Stimulated activated naive CD8-positive, alpha-beta T cell treated with anti-CD3 and anti-CD28 coated beads, Interleukin-15, Interleukin-2, amounts not matched to agents 100 ng/mL and 50 ng/mL, for 24 hours (primary cell): ENCODE measurements at regions not wholly inside any gene's neighbourhood (a gene's known extent, or its start where the extent isn't known, plus 50 kb on each side); places are given as distances from the start of the nearest gene placed in this dataset.

Experiments used
- H3K27ac Mint-ChIP-seq: one replicate; pipeline ENCODE4 v1.8.0; 2021; ENCODE audit warnings: mild to moderate bottlenecking, mixed read lengths
- H3K27me3 Mint-ChIP-seq: one replicate; pipeline ENCODE4 v1.8.0; 2021; ENCODE audit warnings: mixed read lengths
- H3K36me3 Mint-ChIP-seq: one replicate; pipeline ENCODE4 v1.8.0; 2021; ENCODE audit warnings: low read depth, mixed read lengths
- H3K4me1 Mint-ChIP-seq: one replicate; pipeline ENCODE4 v1.8.0; 2021; ENCODE audit warnings: low read depth, mixed read lengths
- H3K4me3 Mint-ChIP-seq: one replicate; pipeline ENCODE4 v1.8.0; 2021; ENCODE audit warnings: mild to moderate bottlenecking, mixed read lengths
- H3K9me3 Mint-ChIP-seq: one replicate; pipeline ENCODE4 v1.8.0; 2021; ENCODE audit warnings: mixed read lengths

- Mint-ChIP-seq H3K4me1 (no peaks in the 10 kb centered on the region), H3K36me3 (no peaks in the 10 kb centered on the region), H3K9me3 (no peaks in the 10 kb centered on the region), H3K4me3 (no peak overlapping the region), H3K27me3 (no peaks in the 10 kb centered on the region), H3K27ac (no peak overlapping the region)
These were observed 1556.6 kb downstream of the NCAM2 start for GRCh38 chr21:22554690-22555316.

- Mint-ChIP-seq H3K9me3 (peaks cover 4% of the 10 kb centered on the region), H3K27me3 (no peaks in the 10 kb centered on the region), H3K4me3 (no peak overlapping the region), H3K4me1 (no peaks in the 10 kb centered on the region), H3K36me3 (no peaks in the 10 kb centered on the region), H3K27ac (no peak overlapping the region)
These were observed 1558.6 kb downstream of the NCAM2 start for GRCh38 chr21:22556829-22557228.

- Mint-ChIP-seq H3K36me3 (no peaks in the 10 kb centered on the region), H3K27me3 (no peaks in the 10 kb centered on the region), H3K4me3 (no peak overlapping the region)
These were observed 1563.7 kb downstream of the NCAM2 start for GRCh38 chr21:22561946-22562345.

GRCh38 chr21:22573834-22574233, 1575.6 kb downstream of the NCAM2 start:
- H3K4me3 Mint-ChIP-seq, result no peak overlapping the region
- no peaks in the 10 kb centered on the region for H3K36me3 Mint-ChIP-seq
- no peak overlapping the region for H3K27ac Mint-ChIP-seq
- no peaks in the 10 kb centered on the region for H3K9me3 Mint-ChIP-seq
- no peaks in the 10 kb centered on the region for H3K27me3 Mint-ChIP-seq
- H3K4me1 Mint-ChIP-seq, result no peaks in the 10 kb centered on the region

More at GRCh38 chr21:22561946-22562345, 1563.7 kb downstream of the NCAM2 start:
- peaks cover 4% of the 10 kb centered on the region for H3K9me3 Mint-ChIP-seq
- no peaks in the 10 kb centered on the region for H3K4me1 Mint-ChIP-seq
- H3K27ac Mint-ChIP-seq, result no peak overlapping the region

- H3K27ac Mint-ChIP-seq, result no peak overlapping the region
- no peaks in the 10 kb centered on the region for H3K9me3 Mint-ChIP-seq
- no peaks in the 10 kb centered on the region for H3K4me1 Mint-ChIP-seq
- no peaks in the 10 kb centered on the region for H3K27me3 Mint-ChIP-seq
- no peaks in the 10 kb centered on the region for H3K36me3 Mint-ChIP-seq
- H3K4me3 Mint-ChIP-seq, result no peak overlapping the region
These were observed 1577.0 kb downstream of the NCAM2 start for GRCh38 chr21:22575165-22575584.

- no peak overlapping the region for H3K4me3 Mint-ChIP-seq
- H3K4me1 Mint-ChIP-seq, result no peaks in the 10 kb centered on the region
- H3K9me3 Mint-ChIP-seq, result no peaks in the 10 kb centered on the region
- no peak overlapping the region for H3K27ac Mint-ChIP-seq
- H3K27me3 Mint-ChIP-seq, result no peaks in the 10 kb centered on the region
- H3K36me3 Mint-ChIP-seq, result no peaks in the 10 kb centered on the region
These were observed 1581.5 kb downstream of the NCAM2 start for GRCh38 chr21:22579741-22580140.

- H3K9me3 Mint-ChIP-seq, result no peaks in the 10 kb centered on the region
- no peak overlapping the region for H3K27ac Mint-ChIP-seq
- no peaks in the 10 kb centered on the region for H3K36me3 Mint-ChIP-seq
- no peak overlapping the region for H3K4me3 Mint-ChIP-seq
- H3K27me3 Mint-ChIP-seq, result no peaks in the 10 kb centered on the region
- no peaks in the 10 kb centered on the region for H3K4me1 Mint-ChIP-seq
These were observed 1583.8 kb downstream of the NCAM2 start for GRCh38 chr21:22582026-22582425.

GRCh38 chr21:22584308-22584707, 1586.1 kb downstream of the NCAM2 start:
- H3K9me3 Mint-ChIP-seq, result peaks cover 2% of the 10 kb centered on the region
- H3K36me3 Mint-ChIP-seq, result no peaks in the 10 kb centered on the region
- no peak overlapping the region for H3K4me3 Mint-ChIP-seq
- H3K27ac Mint-ChIP-seq, result no peak overlapping the region
- no peaks in the 10 kb centered on the region for H3K4me1 Mint-ChIP-seq
- no peaks in the 10 kb centered on the region for H3K27me3 Mint-ChIP-seq

GRCh38 chr21:22585558-22585957, 1587.3 kb downstream of the NCAM2 start:
- Mint-ChIP-seq H3K36me3 (no peaks in the 10 kb centered on the region), H3K9me3 (peaks cover 4% of the 10 kb centered on the region), H3K27ac (no peak overlapping the region), H3K4me3 (no peak overlapping the region), H3K4me1 (no peaks in the 10 kb centered on the region), H3K27me3 (no peaks in the 10 kb centered on the region)

- H3K27me3 Mint-ChIP-seq, result no peaks in the 10 kb centered on the region
- H3K4me3 Mint-ChIP-seq, result no peak overlapping the region
- no peaks in the 10 kb centered on the region for H3K36me3 Mint-ChIP-seq
- H3K9me3 Mint-ChIP-seq, result peaks cover 12% of the 10 kb centered on the region
- no peak overlapping the region for H3K27ac Mint-ChIP-seq
- no peaks in the 10 kb centered on the region for H3K4me1 Mint-ChIP-seq
These were observed 1599.5 kb downstream of the NCAM2 start for GRCh38 chr21:22597660-22598255.

GRCh38 chr21:22609802-22610201, 1611.6 kb downstream of the NCAM2 start:
- no peaks in the 10 kb centered on the region for H3K4me1 Mint-ChIP-seq
- H3K27ac Mint-ChIP-seq, result no peak overlapping the region
- no peaks in the 10 kb centered on the region for H3K27me3 Mint-ChIP-seq
- no peaks in the 10 kb centered on the region for H3K36me3 Mint-ChIP-seq
- H3K9me3 Mint-ChIP-seq, result no peaks in the 10 kb centered on the region
- no peak overlapping the region for H3K4me3 Mint-ChIP-seq

GRCh38 chr21:22627911-22628310, 1629.7 kb downstream of the NCAM2 start:
- Mint-ChIP-seq H3K27ac (no peak overlapping the region), H3K9me3 (no peaks in the 10 kb centered on the region), H3K27me3 (no peaks in the 10 kb centered on the region), H3K4me1 (no peaks in the 10 kb centered on the region), H3K36me3 (no peaks in the 10 kb centered on the region), H3K4me3 (no peak overlapping the region)

- H3K36me3 Mint-ChIP-seq, result no peaks in the 10 kb centered on the region
- H3K27me3 Mint-ChIP-seq, result no peaks in the 10 kb centered on the region
- no peak overlapping the region for H3K27ac Mint-ChIP-seq
- no peaks in the 10 kb centered on the region for H3K4me1 Mint-ChIP-seq
- H3K4me3 Mint-ChIP-seq, result no peak overlapping the region
- H3K9me3 Mint-ChIP-seq, result no peaks in the 10 kb centered on the region
These were observed 1632.8 kb downstream of the NCAM2 start for GRCh38 chr21:22630953-22631465.

GRCh38 chr21:22632176-22632575, 1634.0 kb downstream of the NCAM2 start:
- no peaks in the 10 kb centered on the region for H3K36me3 Mint-ChIP-seq
- no peak overlapping the region for H3K4me3 Mint-ChIP-seq
- peaks cover 2% of the 10 kb centered on the region for H3K9me3 Mint-ChIP-seq
- H3K27me3 Mint-ChIP-seq, result no peaks in the 10 kb centered on the region
- H3K27ac Mint-ChIP-seq, result no peak overlapping the region
- no peaks in the 10 kb centered on the region for H3K4me1 Mint-ChIP-seq

- no peaks in the 10 kb centered on the region for H3K27me3 Mint-ChIP-seq
- H3K9me3 Mint-ChIP-seq, result peaks cover 9% of the 10 kb centered on the region
- no peaks in the 10 kb centered on the region for H3K4me1 Mint-ChIP-seq
- no peak overlapping the region for H3K4me3 Mint-ChIP-seq
- no peaks in the 10 kb centered on the region for H3K36me3 Mint-ChIP-seq
- H3K27ac Mint-ChIP-seq, result no peak overlapping the region
These were observed 1651.0 kb downstream of the NCAM2 start for GRCh38 chr21:22649246-22649645.

- Mint-ChIP-seq H3K4me1 (no peaks in the 10 kb centered on the region), H3K4me3 (no peak overlapping the region), H3K36me3 (no peaks in the 10 kb centered on the region), H3K9me3 (peaks cover 9% of the 10 kb centered on the region), H3K27ac (no peak overlapping the region), H3K27me3 (no peaks in the 10 kb centered on the region)
These were observed 1652.0 kb downstream of the NCAM2 start for GRCh38 chr21:22650226-22650625.
